BJ (cell line): ENCODE measurements at regions not wholly inside any gene's neighbourhood (a gene's known extent, or its start where the extent isn't known, plus 50 kb on each side); places are given as distances from the start of the nearest gene placed in this dataset.

Experiments
- CTCF ChIA-PET: fragments of 350-600 bp; formaldehyde crosslinking; extraction: SDS; loops from one replicate; lab custom pipeline; 2021; ENCODE audit warnings: antibody characterized with exemption, inconsistent platforms; lab: Yijun Ruan, JAX
- POLR2A ChIA-PET: fragments of 300-600 bp; sonication (Branson Sonifier 250); formaldehyde crosslinking; extraction: SDS; loops from one replicate; lab custom pipeline; 2021; ENCODE audit warnings: antibody characterized with exemption; lab: Charles Lee
- DNase-seq: peaks from one replicate; pipeline ENCODE4 v3.0.0-alpha.2; 2011; ENCODE audit warnings: low read depth
- H3K27me3 ChIP-seq: 2 replicates; pipeline ENCODE4 v1.6.0; 2011; ENCODE audit warnings: low read length; ENCODE audit not compliant: control insufficient read depth, insufficient read depth
- H3K36me3 ChIP-seq: 2 replicates; pipeline ENCODE4 v1.5.1; 2011; ENCODE audit warnings: low read length; ENCODE audit not compliant: control insufficient read depth, insufficient read depth
- H3K4me3 ChIP-seq: 2 replicates; pipeline ENCODE4 v1.5.1; 2011; ENCODE audit warnings: low read depth, mild to moderate bottlenecking, control low read depth, low read length
- TF ChIP-seq, protein P1 (sequence below): IDR thresholded peaks from 2 replicates; pipeline ENCODE4 v1.5.1; 2011; ENCODE audit warnings: low read depth, mild to moderate bottlenecking, control low read depth, inconsistent platforms, low read length, moderate library complexity; ENCODE audit not compliant: insufficient read depth

DNA sequence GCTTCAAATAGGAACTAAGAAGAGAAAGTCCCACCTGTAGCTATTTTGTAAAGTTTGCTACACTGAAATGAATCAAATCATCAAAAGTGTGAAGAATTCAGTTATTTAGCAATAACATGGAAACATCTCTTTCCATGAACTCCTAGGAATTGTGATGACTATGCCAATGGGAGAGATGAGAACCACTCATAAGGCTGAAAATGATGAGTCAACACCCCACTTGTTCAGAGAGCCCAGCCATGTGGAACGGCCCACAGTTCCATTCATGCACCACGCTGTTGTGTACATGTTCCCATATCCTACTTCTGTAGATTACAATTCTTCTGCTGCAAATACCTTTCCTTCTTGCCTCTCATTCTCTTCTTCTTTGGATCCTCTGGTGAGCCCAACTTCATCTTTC, 645.5 kb upstream of the ID2 start:
- TF ChIP-seq, protein P1, sequence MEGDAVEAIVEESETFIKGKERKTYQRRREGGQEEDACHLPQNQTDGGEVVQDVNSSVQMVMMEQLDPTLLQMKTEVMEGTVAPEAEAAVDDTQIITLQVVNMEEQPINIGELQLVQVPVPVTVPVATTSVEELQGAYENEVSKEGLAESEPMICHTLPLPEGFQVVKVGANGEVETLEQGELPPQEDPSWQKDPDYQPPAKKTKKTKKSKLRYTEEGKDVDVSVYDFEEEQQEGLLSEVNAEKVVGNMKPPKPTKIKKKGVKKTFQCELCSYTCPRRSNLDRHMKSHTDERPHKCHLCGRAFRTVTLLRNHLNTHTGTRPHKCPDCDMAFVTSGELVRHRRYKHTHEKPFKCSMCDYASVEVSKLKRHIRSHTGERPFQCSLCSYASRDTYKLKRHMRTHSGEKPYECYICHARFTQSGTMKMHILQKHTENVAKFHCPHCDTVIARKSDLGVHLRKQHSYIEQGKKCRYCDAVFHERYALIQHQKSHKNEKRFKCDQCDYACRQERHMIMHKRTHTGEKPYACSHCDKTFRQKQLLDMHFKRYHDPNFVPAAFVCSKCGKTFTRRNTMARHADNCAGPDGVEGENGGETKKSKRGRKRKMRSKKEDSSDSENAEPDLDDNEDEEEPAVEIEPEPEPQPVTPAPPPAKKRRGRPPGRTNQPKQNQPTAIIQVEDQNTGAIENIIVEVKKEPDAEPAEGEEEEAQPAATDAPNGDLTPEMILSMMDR: no peak
- CTCF ChIA-PET: no interaction called here
- DNase-seq: no peak
- no peaks in the 10 kb centered on the region for H3K36me3 ChIP-seq
- H3K27me3 ChIP-seq: no peaks in the 10 kb centered on the region
- POLR2A ChIA-PET: no interaction called here
- no peak overlapping the region for H3K4me3 ChIP-seq

DNA sequence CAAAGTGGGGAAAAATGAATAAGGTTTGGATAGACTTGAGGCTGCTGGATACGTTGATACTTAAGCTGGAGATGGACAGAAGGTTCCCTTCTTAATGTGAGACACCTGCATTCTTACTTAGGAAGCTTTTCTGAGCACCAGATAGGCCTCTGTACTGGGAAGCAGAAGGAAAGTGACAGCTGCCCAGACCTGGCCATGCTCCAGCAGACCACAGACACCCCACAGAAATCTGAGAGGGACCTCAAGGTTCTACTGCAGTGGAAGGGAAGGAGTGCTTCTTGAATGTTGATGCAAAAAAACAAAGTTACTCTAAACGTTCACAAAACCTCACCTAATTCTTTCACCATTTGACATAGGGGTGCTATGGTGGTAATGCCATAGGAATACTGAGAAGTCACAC, 642.1 kb upstream of the ID2 start:
- DNase-seq: no peak
- TF ChIP-seq, protein P1: no peak
- Histone ChIP-seq H3K36me3 (no peaks in the 10 kb centered on the region), H3K27me3 (no peaks in the 10 kb centered on the region), H3K4me3 (no peak overlapping the region)
- POLR2A ChIA-PET: no interaction called here
- CTCF ChIA-PET: interaction anchor here (1.9 kb wide), 1 partner anchor 9 kb away, joined by 5 read pairs; no protein-coding TSS in a partner anchor

DNA sequence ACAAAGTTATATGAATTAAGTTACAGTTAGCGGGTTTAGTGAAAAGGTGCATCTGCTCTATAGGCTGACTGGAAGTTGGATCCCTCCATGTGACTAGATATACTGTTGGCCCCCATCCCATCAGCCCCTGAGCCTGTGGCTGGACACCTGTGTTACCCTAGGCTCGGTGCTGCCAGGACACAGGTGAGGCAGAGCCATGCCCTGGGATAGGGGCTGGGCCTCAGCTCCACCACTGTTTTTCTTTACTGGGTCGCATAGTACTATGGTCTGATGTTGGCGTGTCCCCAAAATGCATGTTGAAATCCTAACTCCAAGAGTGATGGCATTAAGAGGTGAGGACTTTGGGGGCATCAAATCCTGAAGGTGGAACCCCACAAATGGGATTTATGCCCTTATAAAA, 638.6 kb upstream of the ID2 start:
- H3K36me3 ChIP-seq: no peaks in the 10 kb centered on the region
- TF ChIP-seq, protein P1: no peak
- no peak overlapping the region for H3K4me3 ChIP-seq
- ChIA-PET POLR2A (no interaction called here), CTCF (no interaction called here)
- no peaks in the 10 kb centered on the region for H3K27me3 ChIP-seq
- no peak for DNase-seq

DNA sequence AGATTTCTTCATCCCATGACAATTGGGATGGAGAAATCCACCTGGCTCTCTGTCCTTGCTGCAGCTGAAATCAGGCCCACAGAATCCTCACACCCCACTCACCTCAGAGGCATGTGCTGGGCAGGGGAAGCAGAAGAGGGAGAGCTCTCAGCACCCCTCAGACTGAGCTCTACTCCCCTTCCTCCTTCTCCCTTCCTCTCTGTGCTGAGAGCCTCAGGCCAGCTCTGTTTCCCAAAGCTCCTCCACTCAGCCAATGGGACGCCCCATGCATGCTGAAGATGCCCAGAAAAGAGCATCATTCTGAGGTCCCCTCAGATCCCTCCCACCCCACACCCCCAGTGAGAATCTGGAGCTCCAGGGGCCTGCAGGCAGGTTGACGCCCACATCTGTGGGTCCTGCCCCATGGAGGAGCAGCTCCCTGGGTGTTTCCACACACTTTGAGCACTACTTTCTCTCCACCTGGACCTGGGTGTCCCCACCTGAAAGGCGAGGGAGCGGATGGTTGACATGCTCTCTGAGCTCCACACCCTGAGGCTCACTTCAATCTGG, 637.7 kb upstream of the ID2 start:
- H3K36me3 ChIP-seq: no peaks in the 10 kb centered on the region
- POLR2A ChIA-PET: no interaction called here
- H3K27me3 ChIP-seq: no peaks in the 10 kb centered on the region
- TF ChIP-seq, protein P1: no peak
- no peak for DNase-seq
- CTCF ChIA-PET: interaction anchor here (0.9 kb wide), 1 partner anchor 26 kb away, joined by 3 read pairs; no protein-coding TSS in a partner anchor
- H3K4me3 ChIP-seq: no peak overlapping the region

DNA sequence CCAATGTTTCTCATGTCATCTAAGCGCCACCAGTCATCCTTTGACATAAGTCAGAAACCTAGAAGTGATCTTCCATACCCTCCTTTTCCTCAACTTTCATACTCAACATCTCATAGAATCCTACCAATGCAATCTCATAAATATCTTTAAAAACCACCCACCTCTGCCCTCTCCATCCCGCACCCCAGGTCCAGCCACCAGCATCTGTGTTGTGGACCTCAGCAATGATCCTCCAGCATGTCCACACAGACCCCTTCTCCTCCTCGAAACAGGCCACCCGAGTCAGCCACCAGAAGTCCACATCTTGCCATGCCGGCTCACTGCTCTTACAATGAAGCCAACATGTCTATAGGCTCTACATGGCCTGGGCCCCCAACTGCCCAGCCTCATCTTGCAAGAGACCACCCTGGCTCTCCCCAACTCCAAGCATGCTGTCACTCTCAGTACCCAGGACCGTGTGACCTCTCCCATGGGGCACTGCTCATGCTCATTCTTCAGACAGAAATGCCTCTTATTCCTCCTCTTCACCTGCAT, 636.7 kb upstream of the ID2 start:
- CTCF ChIA-PET: no interaction called here
- H3K4me3 ChIP-seq: no peak overlapping the region
- DNase-seq: no peak
- POLR2A ChIA-PET: no interaction called here
- no peaks in the 10 kb centered on the region for H3K27me3 ChIP-seq
- H3K36me3 ChIP-seq: no peaks in the 10 kb centered on the region
- TF ChIP-seq, protein P1: no peak
